Loucy (cell line): ENCODE measurements at regions not wholly inside any gene's neighbourhood (a gene's known extent, or its start where the extent isn't known, plus 50 kb on each side); places are given as distances from the start of the nearest gene placed in this dataset.

ENCODE experiments used
- H2AFZ ChIP-seq: fragments of 200-600 bp; sonication (generic); 2 replicates; pipeline ENCODE4 v1.6.0; 2016; ENCODE audit warnings: antibody characterized with exemption, mild to moderate bottlenecking, low read length, moderate library complexity
- H3F3A ChIP-seq: fragments of 200-600 bp; 2 replicates; pipeline ENCODE4 v1.6.0; 2016; ENCODE audit warnings: antibody characterized with exemption, low read depth, mild to moderate bottlenecking
- H3K27me3 ChIP-seq: fragments of 200-600 bp; sonication (generic); 2 replicates; pipeline ENCODE4 v1.6.1; 2014; ENCODE audit warnings: low read length, mild to moderate bottlenecking; ENCODE audit not compliant: insufficient read depth, poor library complexity, severe bottlenecking
- H3K36me3 ChIP-seq: fragments of 200-600 bp; sonication (generic); 2 replicates; pipeline ENCODE4 v1.6.1; 2016; ENCODE audit warnings: low read length; ENCODE audit not compliant: insufficient read depth
- H3K4me1 ChIP-seq: fragments of 200-600 bp; sonication (generic); 2 replicates; pipeline ENCODE4 v1.5.1; 2014; ENCODE audit warnings: low read length, mild to moderate bottlenecking; ENCODE audit not compliant: insufficient read depth, poor library complexity, severe bottlenecking
- H3K4me2 ChIP-seq: fragments of 200-600 bp; sonication (generic); 2 replicates; pipeline ENCODE4 v1.6.0; 2014; ENCODE audit warnings: antibody characterized with exemption, low read length, low read depth, mild to moderate bottlenecking; ENCODE audit not compliant: poor library complexity, severe bottlenecking
- H3K4me3 ChIP-seq: fragments of 200-600 bp; sonication (generic); 2 replicates; pipeline ENCODE4 v1.5.1; 2014; ENCODE audit warnings: low read length, mild to moderate bottlenecking, mixed read lengths; ENCODE audit not compliant: poor library complexity, severe bottlenecking
- H3K79me2 ChIP-seq: fragments of 200-600 bp; sonication (generic); 2 replicates; pipeline ENCODE4 v1.6.1; 2014; ENCODE audit warnings: low read length; ENCODE audit not compliant: insufficient read depth
- H3K9ac ChIP-seq: fragments of 200-600 bp; sonication (generic); 2 replicates; pipeline ENCODE4 v1.6.0; 2014; ENCODE audit warnings: mild to moderate bottlenecking, low read depth, low read length, moderate library complexity; ENCODE audit not compliant: poor library complexity, severe bottlenecking
- H3K9me2 ChIP-seq: fragments of 200-600 bp; sonication (generic); replicated peaks from 2 replicates; pipeline ENCODE4 v1.6.1; 2016; ENCODE audit warnings: low read depth, low read length, mixed read lengths
- H3K9me3 ChIP-seq: fragments of 200-600 bp; sonication (generic); 2 replicates; pipeline ENCODE4 v1.6.1; 2014; ENCODE audit warnings: mild to moderate bottlenecking, antibody characterized with exemption, low read length, low read depth; ENCODE audit not compliant: insufficient read depth
- H4K20me1 ChIP-seq: fragments of 200-600 bp; sonication (generic); 2 replicates; pipeline ENCODE4 v1.6.0; 2014; ENCODE audit warnings: antibody characterized with exemption, low read length, mild to moderate bottlenecking; ENCODE audit not compliant: insufficient read depth, poor library complexity, severe bottlenecking
- CTCF ChIP-seq: fragments of 200-600 bp; sonication (generic); conservative IDR thresholded peaks from 2 replicates; pipeline ENCODE4 v1.5.1; 2014; ENCODE audit warnings: mild to moderate bottlenecking, antibody characterized with exemption, low read length
- EZH2phosphoT487 ChIP-seq: fragments of 200-600 bp; IDR thresholded peaks from 2 replicates; pipeline ENCODE4 v1.6.1; 2018; ENCODE audit warnings: antibody characterized with exemption, mild to moderate bottlenecking, moderate library complexity, borderline replicate concordance

- Histone ChIP-seq H3K9me3 (peaks cover 17% of the 10 kb centered on the region), H3K79me2 (no peaks in the 10 kb centered on the region), H3K9me2 (no peaks in the 10 kb centered on the region), H3K4me1 (peaks cover 10% of the 10 kb centered on the region), H3F3A (no peaks in the 10 kb centered on the region), H3K4me2 (no peak overlapping the region), H3K36me3 (no peaks in the 10 kb centered on the region), H3K9ac (no peak overlapping the region), H3K4me3 (no peak overlapping the region), H4K20me1 (no peaks in the 10 kb centered on the region), H2AFZ (0 out of 2 replicates have a peak overlapping the region, but pooled peaks have one; percentile 20), H3K27me3 (no peaks in the 10 kb centered on the region)
- TF ChIP-seq EZH2phosphoT487 = no peak
- TF ChIP-seq CTCF = no peak
Measured at GRCh38 chr12:89185889-89186288, 166.4 kb downstream of the DUSP6 start.

- Histone ChIP-seq H3K4me2 (no peak overlapping the region), H3K4me1 (peaks cover 17% of the 10 kb centered on the region), H3K27me3 (no peaks in the 10 kb centered on the region), H3K9me3 (peaks cover 12% of the 10 kb centered on the region), H3F3A (no peaks in the 10 kb centered on the region), H4K20me1 (no peaks in the 10 kb centered on the region), H3K9ac (no peak overlapping the region), H3K36me3 (no peaks in the 10 kb centered on the region), H2AFZ (no peak overlapping the region), H3K4me3 (no peak overlapping the region), H3K9me2 (no peaks in the 10 kb centered on the region), H3K79me2 (no peaks in the 10 kb centered on the region)
- TF ChIP-seq EZH2phosphoT487 = no peak
- TF ChIP-seq CTCF = no peak
Measured at GRCh38 chr12:89185181-89185580, 167.1 kb downstream of the DUSP6 start.

GRCh38 chr12:89183985-89184435, 168.3 kb downstream of the DUSP6 start:
- TF ChIP-seq EZH2phosphoT487 (no peak), CTCF (no peak)
- Histone ChIP-seq H3K79me2 (no peaks in the 10 kb centered on the region), H4K20me1 (no peaks in the 10 kb centered on the region), H3K9ac (no peak overlapping the region), H3F3A (no peaks in the 10 kb centered on the region), H3K4me3 (no peak overlapping the region), H3K36me3 (no peaks in the 10 kb centered on the region), H3K9me2 (no peaks in the 10 kb centered on the region), H3K27me3 (no peaks in the 10 kb centered on the region), H2AFZ (no peak overlapping the region), H3K4me1 (peaks cover 22% of the 10 kb centered on the region), H3K4me2 (no peak overlapping the region), H3K9me3 (peaks cover under 1% of the 10 kb centered on the region; the same call in 1 of the 2 replicates)
